ENCODE measurements at regions not wholly inside any gene's neighbourhood (a gene's known extent, or its start where the extent isn't known, plus 50 kb on each side); places are given as distances from the start of the nearest gene placed in this dataset.

DNA sequence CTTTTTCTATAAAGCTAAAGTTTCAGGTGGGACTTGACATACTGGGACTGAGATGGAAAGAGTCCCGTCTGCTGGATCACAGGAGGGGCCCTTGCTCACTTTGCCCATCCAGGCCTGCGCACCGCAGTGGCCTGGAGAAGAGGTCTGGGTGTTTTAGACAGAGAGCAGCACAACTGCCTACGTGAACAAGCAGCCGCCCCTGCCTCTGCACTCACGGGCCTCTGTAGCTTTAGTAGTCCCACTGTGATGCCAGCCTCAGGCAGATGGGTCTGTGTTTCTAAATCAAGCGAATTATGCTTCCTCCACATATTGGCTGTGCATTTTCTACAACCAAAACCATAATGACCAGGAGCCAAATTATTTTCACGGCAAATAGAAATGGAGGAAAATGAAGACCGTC, 184.8 kb upstream of the FOXQ1 start:
- TF ChIP-seq, protein P1, sequence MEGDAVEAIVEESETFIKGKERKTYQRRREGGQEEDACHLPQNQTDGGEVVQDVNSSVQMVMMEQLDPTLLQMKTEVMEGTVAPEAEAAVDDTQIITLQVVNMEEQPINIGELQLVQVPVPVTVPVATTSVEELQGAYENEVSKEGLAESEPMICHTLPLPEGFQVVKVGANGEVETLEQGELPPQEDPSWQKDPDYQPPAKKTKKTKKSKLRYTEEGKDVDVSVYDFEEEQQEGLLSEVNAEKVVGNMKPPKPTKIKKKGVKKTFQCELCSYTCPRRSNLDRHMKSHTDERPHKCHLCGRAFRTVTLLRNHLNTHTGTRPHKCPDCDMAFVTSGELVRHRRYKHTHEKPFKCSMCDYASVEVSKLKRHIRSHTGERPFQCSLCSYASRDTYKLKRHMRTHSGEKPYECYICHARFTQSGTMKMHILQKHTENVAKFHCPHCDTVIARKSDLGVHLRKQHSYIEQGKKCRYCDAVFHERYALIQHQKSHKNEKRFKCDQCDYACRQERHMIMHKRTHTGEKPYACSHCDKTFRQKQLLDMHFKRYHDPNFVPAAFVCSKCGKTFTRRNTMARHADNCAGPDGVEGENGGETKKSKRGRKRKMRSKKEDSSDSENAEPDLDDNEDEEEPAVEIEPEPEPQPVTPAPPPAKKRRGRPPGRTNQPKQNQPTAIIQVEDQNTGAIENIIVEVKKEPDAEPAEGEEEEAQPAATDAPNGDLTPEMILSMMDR (IDR thresholded peaks at IDR 0.05): no peak
- TF ChIP-seq, protein P2, sequence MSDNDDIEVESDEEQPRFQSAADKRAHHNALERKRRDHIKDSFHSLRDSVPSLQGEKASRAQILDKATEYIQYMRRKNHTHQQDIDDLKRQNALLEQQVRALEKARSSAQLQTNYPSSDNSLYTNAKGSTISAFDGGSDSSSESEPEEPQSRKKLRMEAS (IDR thresholded peaks at IDR 0.05; ENCODE audit: low read depth): no peak
- TF ChIP-seq CHD2 (IDR thresholded peaks at IDR 0.05; ENCODE audit: low read length, partially characterized antibody) (no peak), JUND (IDR thresholded peaks at IDR 0.05) (no peak), REST (IDR thresholded peaks at IDR 0.05; ENCODE audit: low read depth, low read length) (no peak), POLR2AphosphoS5 (IDR thresholded peaks at IDR 0.05; ENCODE audit: low read depth, low read length) (no peak), RAD21 (IDR thresholded peaks at IDR 0.05; ENCODE audit: low read length) (no peak)
- TF ChIP-seq, protein P3, sequence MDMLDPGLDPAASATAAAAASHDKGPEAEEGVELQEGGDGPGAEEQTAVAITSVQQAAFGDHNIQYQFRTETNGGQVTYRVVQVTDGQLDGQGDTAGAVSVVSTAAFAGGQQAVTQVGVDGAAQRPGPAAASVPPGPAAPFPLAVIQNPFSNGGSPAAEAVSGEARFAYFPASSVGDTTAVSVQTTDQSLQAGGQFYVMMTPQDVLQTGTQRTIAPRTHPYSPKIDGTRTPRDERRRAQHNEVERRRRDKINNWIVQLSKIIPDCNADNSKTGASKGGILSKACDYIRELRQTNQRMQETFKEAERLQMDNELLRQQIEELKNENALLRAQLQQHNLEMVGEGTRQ (IDR thresholded peaks at IDR 0.05; ENCODE audit: borderline replicate concordance, low read depth, low read length): no peak

Data from SK-N-SH (cell line).